Superior temporal gyrus (tissue), 1 donor: ENCODE measurements at regions not wholly inside any gene's neighbourhood (a gene's known extent, or its start where the extent isn't known, plus 50 kb on each side); places are given as distances from the start of the nearest gene placed in this dataset.
"Not testable (repeated sequence)": the region's sequence is repeated elsewhere in the genome, so short reads cannot be mapped to it uniquely, and the experiment has no call there.

Experiments
- DNase-seq: peaks from one replicate; pipeline ENCODE4 v3.0.0-alpha.2; 2016; ENCODE audit errors: extremely low spot score

GRCh38 chr4:98828801-98829200 is 100.1 kb downstream of the EIF4E start:
- no peak for DNase-seq

- DNase-seq: no peak
These were observed 101.3 kb downstream of the EIF4E start for GRCh38 chr4:98827661-98828060.

- DNase-seq: no peak
These were observed 106.8 kb downstream of the EIF4E start for GRCh38 chr4:98822144-98822543.

- DNase-seq: not testable (repeated sequence)
These were observed 110.8 kb downstream of the EIF4E start for GRCh38 chr4:98818116-98818515.

- no peak for DNase-seq
These were observed 112.1 kb downstream of the EIF4E start for GRCh38 chr4:98816816-98817215.

GRCh38 chr4:98816386-98816785 is 112.5 kb downstream of the EIF4E start:
- DNase-seq: no peak

- no peak for DNase-seq
These were observed 124.5 kb downstream of the EIF4E start for GRCh38 chr4:98804403-98804802.

- DNase-seq: no peak
These were observed 125.7 kb downstream of the EIF4E start for GRCh38 chr4:98803251-98803650.

GRCh38 chr4:98802770-98803198 is 126.1 kb downstream of the EIF4E start:
- no peak for DNase-seq

GRCh38 chr4:98801259-98801725 is 127.6 kb downstream of the EIF4E start:
- DNase-seq: peak; percentile 85

- no peak for DNase-seq
These were observed 131.9 kb downstream of the EIF4E start for GRCh38 chr4:98796991-98797390.

GRCh38 chr4:98794565-98795205 is 134.2 kb downstream of the EIF4E start:
- DNase-seq: no peak

GRCh38 chr4:98793658-98794057 is 135.2 kb upstream of the TSPAN5 start:
- DNase-seq: no peak

GRCh38 chr4:98786866-98787265 is 128.5 kb upstream of the TSPAN5 start:
- peak; percentile 53 for DNase-seq

GRCh38 chr4:98784947-98785706 is 126.7 kb upstream of the TSPAN5 start:
- no peak for DNase-seq

GRCh38 chr4:98781641-98782357 is 123.4 kb upstream of the TSPAN5 start:
- DNase-seq: no peak

GRCh38 chr4:98780926-98781325 is 122.5 kb upstream of the TSPAN5 start:
- DNase-seq: no peak

GRCh38 chr4:98779088-98779487 is 120.7 kb upstream of the TSPAN5 start:
- no peak for DNase-seq

GRCh38 chr4:98778206-98778605 is 119.8 kb upstream of the TSPAN5 start:
- no peak for DNase-seq

- DNase-seq: no peak
These were observed 117.3 kb upstream of the TSPAN5 start for GRCh38 chr4:98775672-98776071.

GRCh38 chr4:98773638-98774037 is 115.2 kb upstream of the TSPAN5 start:
- DNase-seq: no peak

GRCh38 chr4:98771959-98772632 is 113.7 kb upstream of the TSPAN5 start:
- peak; percentile 60 for DNase-seq
